Gastrocnemius medialis (tissue), 4 donors: ENCODE measurements at regions not wholly inside any gene's neighbourhood (a gene's known extent, or its start where the extent isn't known, plus 50 kb on each side); places are given as distances from the start of the nearest gene placed in this dataset.

Source experiments
- ATAC-seq, 2 donors: fragments of 150-250 bp; one replicate each; pipeline ENCODE4 v1.9.1; 2016
- DNase-seq, 2 donors: peaks; one replicate each; pipeline ENCODE4 v3.0.0-alpha.2; 2019
- H3K27ac ChIP-seq, 4 donors: fragments of 200-600 bp; sonication (generic); 1 replicate in 1 of 4; 2 replicates in 3 of 4; pipeline ENCODE4 v1.5.1; 2016 to 2018; ENCODE audit warnings: mild to moderate bottlenecking in 2 of 4, moderate library complexity in 1 of 4
- H3K27me3 ChIP-seq, 3 donors: fragments of 200-600 bp; sonication (generic) in 2 of 3; 1 replicate in 1 of 3; 2 replicates in 2 of 3; pipeline versions ENCODE4 v1.5.1 to v1.6.0; 2016 to 2019; ENCODE audit warnings: mild to moderate bottlenecking in 1 of 3, moderate library complexity in 1 of 3
- H3K36me3 ChIP-seq, 2 donors: fragments of 200-600 bp; sonication (generic) in 1 of 2; one replicate each; pipeline ENCODE4 v1.5.1; 2017 to 2018
- H3K4me1 ChIP-seq, 2 donors: fragments of 200-600 bp; sonication (generic) in 1 of 2; one replicate each; pipeline ENCODE4 v1.5.1; 2016 to 2017; ENCODE audit warnings: mild to moderate bottlenecking in 2 of 2
- H3K4me3 ChIP-seq, 4 donors: fragments of 200-600 bp; sonication (generic) in 3 of 4; 1 replicate in 1 of 4; 2 replicates in 3 of 4; pipeline ENCODE4 v1.5.1; 2016 to 2019; ENCODE audit warnings: mild to moderate bottlenecking in 2 of 4
- H3K9me3 ChIP-seq, 3 donors: fragments of 200-600 bp; sonication (generic) in 2 of 3; 1 replicate in 1 of 3; 2 replicates in 2 of 3; pipeline ENCODE4 v1.5.1; 2016 to 2019
- CTCF ChIP-seq, 5 experiments: fragments of 450-650 bp in 3 of 5; fragments of 200-600 bp in 2 of 5; sonication (generic) in 2 of 5; IDR thresholded peaks in 4 of 5; conservative IDR thresholded peaks in 1 of 5; 1 replicate in 4 of 5; 2 replicates in 1 of 5; pipeline ENCODE4 v1.5.1; 2016 to 2019; ENCODE audit warnings: antibody characterized with exemption in 5 of 5, mild to moderate bottlenecking in 3 of 5, moderate library complexity in 3 of 5
- POLR2A ChIP-seq, 2 donors: fragments of 450-650 bp; IDR thresholded peaks; one replicate each; pipeline ENCODE4 v1.6.1; 2017; ENCODE audit warnings: antibody characterized with exemption in 2 of 2, mild to moderate bottlenecking in 2 of 2, moderate library complexity in 2 of 2
- in situ Hi-C, 4 donors: fragments of 200-750 bp; cut with MboI; loops; one replicate each; pipeline versions ENCODE4 v1.15.0 to v1.8.0; 2017; ENCODE audit warnings: low sequenced_read_pairs in 4 of 4
- intact Hi-C: fragments of 100-400 bp; cut with DNase I; formaldehyde crosslinking; loops from one replicate; pipeline ENCODE4 v1.15.1; 2023; ENCODE audit warnings: low total_unique reads

GRCh38 chr11:37623778-37624177, 1025.7 kb upstream of the RAG2 start:
- Histone ChIP-seq H3K27me3 (no peaks in the 10 kb centered on the region), H3K4me1 (no peaks in the 10 kb centered on the region), H3K9me3 (no peaks in the 10 kb centered on the region), H3K36me3 (no peaks in the 10 kb centered on the region), H3K27ac (no peak overlapping the region), H3K4me3 (no peak overlapping the region)
- no peak for DNase-seq
- no peak for ATAC-seq
- TF ChIP-seq POLR2A (IDR thresholded peaks at IDR 0.05) (no peak), CTCF (IDR thresholded peaks at IDR 0.05 in 4 of 5, conservative IDR thresholded peaks at IDR 0.05 in 1 of 5) (no peak)
- in situ Hi-C loops, result no loop called here
- intact Hi-C loops, result no loop called here

- ATAC-seq, result no peak
- in situ Hi-C loops, result no loop called here
- no peak for TF ChIP-seq POLR2A (IDR thresholded peaks at IDR 0.05)
- TF ChIP-seq CTCF (IDR thresholded peaks at IDR 0.05 in 4 of 5, conservative IDR thresholded peaks at IDR 0.05 in 1 of 5), result no peak
These were observed 1023.6 kb upstream of the RAG2 start for GRCh38 chr11:37621662-37622061.

GRCh38 chr11:37616291-37616690, 1018.3 kb upstream of the RAG2 start:
- no peaks in the 10 kb centered on the region for H3K4me1 ChIP-seq
- in situ Hi-C loops, result no loop called here
- no peak for TF ChIP-seq CTCF (IDR thresholded peaks at IDR 0.05 in 4 of 5, conservative IDR thresholded peaks at IDR 0.05 in 1 of 5)
- no peak for TF ChIP-seq POLR2A (IDR thresholded peaks at IDR 0.05)
- intact Hi-C loops, result no loop called here
- no peak overlapping the region for H3K4me3 ChIP-seq
- no peaks in the 10 kb centered on the region for H3K9me3 ChIP-seq
- ATAC-seq (no peak), DNase-seq (no peak)
- no peaks in the 10 kb centered on the region for H3K36me3 ChIP-seq
- no peaks in the 10 kb centered on the region for H3K27me3 ChIP-seq
- no peak overlapping the region for H3K27ac ChIP-seq

More at GRCh38 chr11:37621662-37622061, 1023.6 kb upstream of the RAG2 start:
- Histone ChIP-seq H3K27me3 (no peaks in the 10 kb centered on the region), H3K36me3 (no peaks in the 10 kb centered on the region), H3K4me1 (no peaks in the 10 kb centered on the region), H3K4me3 (no peak overlapping the region), H3K27ac (no peak overlapping the region), H3K9me3 (no peaks in the 10 kb centered on the region)
- no peak for DNase-seq
- intact Hi-C loops, result no loop called here

GRCh38 chr11:37613031-37613430, 1015.0 kb upstream of the RAG2 start:
- ATAC-seq, result no peak
- intact Hi-C loops (no loop called here), in situ Hi-C loops (no loop called here)
- no peak overlapping the region for H3K4me3 ChIP-seq
- DNase-seq, result no peak
- no peak overlapping the region for H3K27ac ChIP-seq
- no peaks in the 10 kb centered on the region for H3K36me3 ChIP-seq
- no peaks in the 10 kb centered on the region for H3K4me1 ChIP-seq
- H3K27me3 ChIP-seq, result no peaks in the 10 kb centered on the region
- H3K9me3 ChIP-seq, result no peaks in the 10 kb centered on the region
- no peak for TF ChIP-seq CTCF (IDR thresholded peaks at IDR 0.05 in 4 of 5, conservative IDR thresholded peaks at IDR 0.05 in 1 of 5)
- TF ChIP-seq POLR2A (IDR thresholded peaks at IDR 0.05), result no peak

- H3K4me1 ChIP-seq, result no peaks in the 10 kb centered on the region
- TF ChIP-seq POLR2A (IDR thresholded peaks at IDR 0.05) (no peak), CTCF (IDR thresholded peaks at IDR 0.05 in 4 of 5, conservative IDR thresholded peaks at IDR 0.05 in 1 of 5) (no peak)
- ATAC-seq, result no peak
- no peaks in the 10 kb centered on the region for H3K36me3 ChIP-seq
- H3K27ac ChIP-seq, result no peak overlapping the region
- no peak overlapping the region for H3K4me3 ChIP-seq
- in situ Hi-C loops (no loop called here), intact Hi-C loops (no loop called here)
- no peaks in the 10 kb centered on the region for H3K27me3 ChIP-seq
- DNase-seq, result no peak
- no peaks in the 10 kb centered on the region for H3K9me3 ChIP-seq
These were observed 1014.1 kb upstream of the RAG2 start for GRCh38 chr11:37612146-37612545.
